ENCODE measurements at regions not wholly inside any gene's neighbourhood (a gene's known extent, or its start where the extent isn't known, plus 50 kb on each side); places are given as distances from the start of the nearest gene placed in this dataset.

- no peak for ATAC-seq (ENCODE audit: low read depth)
- Histone ChIP-seq H3K4me1 (ENCODE audit: insufficient read depth, poor library complexity, severe bottlenecking) (no peaks in the 10 kb centered on the region), H3K36me3 (ENCODE audit: low read depth) (no peaks in the 10 kb centered on the region), H3K27me3 (ENCODE audit: insufficient read depth, poor library complexity, severe bottlenecking) (no peaks in the 10 kb centered on the region), H3K9me3 (ENCODE audit: severe bottlenecking) (no peaks in the 10 kb centered on the region), H3K4me3 (ENCODE audit: severe bottlenecking) (no peak overlapping the region), H3K27ac (ENCODE audit: poor library complexity, severe bottlenecking) (no peak overlapping the region)
- TF ChIP-seq CTCF (IDR thresholded peaks at IDR 0.05; ENCODE audit: poor library complexity, severe bottlenecking) = no peak
- no peak for DNase-seq (ENCODE audit: low spot score)
Observed at GRCh38 chr13:105509981-105510762, 1025.3 kb downstream of the EFNB2 start.

GRCh38 chr13:105506463-105506862 is 1029.0 kb downstream of the EFNB2 start:
- TF ChIP-seq CTCF (IDR thresholded peaks at IDR 0.05; ENCODE audit: poor library complexity, severe bottlenecking) = no peak
- no peak overlapping the region for H3K27ac ChIP-seq (ENCODE audit: poor library complexity, severe bottlenecking)
- no peak overlapping the region for H3K4me3 ChIP-seq (ENCODE audit: severe bottlenecking)
- H3K9me3 ChIP-seq (ENCODE audit: severe bottlenecking) = no peaks in the 10 kb centered on the region
- no peaks in the 10 kb centered on the region for H3K4me1 ChIP-seq (ENCODE audit: insufficient read depth, poor library complexity, severe bottlenecking)
- ATAC-seq (ENCODE audit: low read depth) (no peak), DNase-seq (ENCODE audit: low spot score) (no peak)
- no peaks in the 10 kb centered on the region for H3K36me3 ChIP-seq (ENCODE audit: low read depth)
- H3K27me3 ChIP-seq (ENCODE audit: insufficient read depth, poor library complexity, severe bottlenecking) = no peaks in the 10 kb centered on the region

GRCh38 chr13:105502193-105502592 is 1033.3 kb downstream of the EFNB2 start:
- ATAC-seq (ENCODE audit: low read depth) (no peak), DNase-seq (ENCODE audit: low spot score) (no peak)
- Histone ChIP-seq H3K9me3 (ENCODE audit: severe bottlenecking) (no peaks in the 10 kb centered on the region), H3K27me3 (ENCODE audit: insufficient read depth, poor library complexity, severe bottlenecking) (no peaks in the 10 kb centered on the region), H3K4me1 (ENCODE audit: insufficient read depth, poor library complexity, severe bottlenecking) (peaks cover 2% of the 10 kb centered on the region), H3K36me3 (ENCODE audit: low read depth) (no peaks in the 10 kb centered on the region), H3K27ac (ENCODE audit: poor library complexity, severe bottlenecking) (no peak overlapping the region), H3K4me3 (ENCODE audit: severe bottlenecking) (no peak overlapping the region)
- TF ChIP-seq CTCF (IDR thresholded peaks at IDR 0.05; ENCODE audit: poor library complexity, severe bottlenecking) = no peak

GRCh38 chr13:105497597-105497996 is 1037.9 kb downstream of the EFNB2 start:
- ATAC-seq (ENCODE audit: low read depth) (peak; percentile 72; the same call in 2 of the 3 replicates), DNase-seq (ENCODE audit: low spot score) (no peak)
- Histone ChIP-seq H3K4me1 (ENCODE audit: insufficient read depth, poor library complexity, severe bottlenecking) (peaks cover 3% of the 10 kb centered on the region), H3K27ac (ENCODE audit: poor library complexity, severe bottlenecking) (no peak overlapping the region), H3K27me3 (ENCODE audit: insufficient read depth, poor library complexity, severe bottlenecking) (no peaks in the 10 kb centered on the region), H3K4me3 (ENCODE audit: severe bottlenecking) (no peak overlapping the region), H3K36me3 (ENCODE audit: low read depth) (no peaks in the 10 kb centered on the region), H3K9me3 (ENCODE audit: severe bottlenecking) (no peaks in the 10 kb centered on the region)
- no peak for TF ChIP-seq CTCF (IDR thresholded peaks at IDR 0.05; ENCODE audit: poor library complexity, severe bottlenecking)

GRCh38 chr13:105492216-105492615 is 1043.2 kb downstream of the EFNB2 start:
- Histone ChIP-seq H3K36me3 (ENCODE audit: low read depth) (no peaks in the 10 kb centered on the region), H3K4me1 (ENCODE audit: insufficient read depth, poor library complexity, severe bottlenecking) (peaks cover 1% of the 10 kb centered on the region), H3K9me3 (ENCODE audit: severe bottlenecking) (no peaks in the 10 kb centered on the region), H3K27ac (ENCODE audit: poor library complexity, severe bottlenecking) (no peak overlapping the region), H3K4me3 (ENCODE audit: severe bottlenecking) (no peak overlapping the region), H3K27me3 (ENCODE audit: insufficient read depth, poor library complexity, severe bottlenecking) (no peaks in the 10 kb centered on the region)
- DNase-seq (ENCODE audit: low spot score) = no peak
- ATAC-seq (ENCODE audit: low read depth) = no peak
- TF ChIP-seq CTCF (IDR thresholded peaks at IDR 0.05; ENCODE audit: poor library complexity, severe bottlenecking) = no peak

Data from RWPE2 (cell line).